Neural crest cell (in vitro differentiated cells): ENCODE measurements at regions not wholly inside any gene's neighbourhood (a gene's known extent, or its start where the extent isn't known, plus 50 kb on each side); places are given as distances from the start of the nearest gene placed in this dataset.
A peak's percentile ranks its signal among the peaks of the same experiment; 100 is the strongest.

ENCODE experiments used
- DNase-seq: peaks from one replicate; pipeline ENCODE4 v3.0.0; 2021; ENCODE audit warnings: low read depth, mixed read lengths, low spot score
- H3K27ac Mint-ChIP-seq: one replicate; pipeline ENCODE4 v1.8.0; 2021; ENCODE audit warnings: mild to moderate bottlenecking, mixed read lengths; ENCODE audit not compliant: unreplicated experiment
- H3K27me3 Mint-ChIP-seq: 2 replicates; pipeline ENCODE4 v1.8.0; 2021; ENCODE audit warnings: low read depth, mild to moderate bottlenecking, mixed read lengths
- H3K36me3 Mint-ChIP-seq: 2 replicates; pipeline ENCODE4 v1.8.0; 2021; ENCODE audit warnings: low read depth, mild to moderate bottlenecking, mixed read lengths
- H3K4me1 Mint-ChIP-seq: 2 replicates; pipeline ENCODE4 v1.8.0; 2021; ENCODE audit warnings: mixed read lengths
- H3K4me3 Mint-ChIP-seq: one replicate; pipeline ENCODE4 v1.8.0; 2021; ENCODE audit warnings: mild to moderate bottlenecking, mixed read lengths
- H3K9me3 Mint-ChIP-seq: 2 replicates; pipeline ENCODE4 v1.8.0; 2021; ENCODE audit warnings: mixed read lengths
- TF ChIP-seq, protein P1 (sequence below): fragments of 200-600 bp; sonication (generic); conservative IDR thresholded peaks from 2 replicates; pipeline ENCODE4 v1.5.0; 2021; ENCODE audit warnings: antibody characterized with exemption, mild to moderate bottlenecking

DNA sequence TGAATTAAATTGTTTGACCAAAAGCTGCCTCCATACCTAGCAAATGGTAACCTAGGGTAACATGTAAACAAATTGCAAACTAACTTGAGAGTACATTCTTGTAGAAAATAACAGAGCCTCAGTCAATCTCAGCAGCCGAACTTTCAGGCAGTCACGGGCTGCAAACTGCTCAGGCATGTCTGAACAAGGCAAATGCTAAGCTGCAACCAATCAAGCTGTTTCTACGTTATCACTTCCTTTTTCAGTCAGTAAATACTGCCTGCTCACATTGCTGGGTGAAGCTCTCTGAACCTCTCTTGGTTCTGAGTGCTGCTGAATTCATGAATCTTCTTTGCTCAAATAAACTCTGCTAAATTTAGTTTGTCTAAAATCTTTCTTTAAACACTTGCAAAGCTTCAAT, 1212.4 kb downstream of the SORCS1 start:
- no peaks in the 10 kb centered on the region for H3K27me3 Mint-ChIP-seq
- H3K4me1 Mint-ChIP-seq = peaks cover 16% of the 10 kb centered on the region
- H3K4me3 Mint-ChIP-seq = no peak overlapping the region
- no peaks in the 10 kb centered on the region for H3K9me3 Mint-ChIP-seq
- H3K36me3 Mint-ChIP-seq = no peaks in the 10 kb centered on the region
- H3K27ac Mint-ChIP-seq = peak overlapping the region; percentile 92
- TF ChIP-seq, protein P1, sequence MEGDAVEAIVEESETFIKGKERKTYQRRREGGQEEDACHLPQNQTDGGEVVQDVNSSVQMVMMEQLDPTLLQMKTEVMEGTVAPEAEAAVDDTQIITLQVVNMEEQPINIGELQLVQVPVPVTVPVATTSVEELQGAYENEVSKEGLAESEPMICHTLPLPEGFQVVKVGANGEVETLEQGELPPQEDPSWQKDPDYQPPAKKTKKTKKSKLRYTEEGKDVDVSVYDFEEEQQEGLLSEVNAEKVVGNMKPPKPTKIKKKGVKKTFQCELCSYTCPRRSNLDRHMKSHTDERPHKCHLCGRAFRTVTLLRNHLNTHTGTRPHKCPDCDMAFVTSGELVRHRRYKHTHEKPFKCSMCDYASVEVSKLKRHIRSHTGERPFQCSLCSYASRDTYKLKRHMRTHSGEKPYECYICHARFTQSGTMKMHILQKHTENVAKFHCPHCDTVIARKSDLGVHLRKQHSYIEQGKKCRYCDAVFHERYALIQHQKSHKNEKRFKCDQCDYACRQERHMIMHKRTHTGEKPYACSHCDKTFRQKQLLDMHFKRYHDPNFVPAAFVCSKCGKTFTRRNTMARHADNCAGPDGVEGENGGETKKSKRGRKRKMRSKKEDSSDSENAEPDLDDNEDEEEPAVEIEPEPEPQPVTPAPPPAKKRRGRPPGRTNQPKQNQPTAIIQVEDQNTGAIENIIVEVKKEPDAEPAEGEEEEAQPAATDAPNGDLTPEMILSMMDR = no peak
- no peak for DNase-seq

- no peak overlapping the region for H3K4me3 Mint-ChIP-seq
- H3K36me3 Mint-ChIP-seq = no peaks in the 10 kb centered on the region
- TF ChIP-seq, protein P1 = peak; percentile 89
- peak; percentile 53 for DNase-seq
- no peaks in the 10 kb centered on the region for H3K9me3 Mint-ChIP-seq
- H3K4me1 Mint-ChIP-seq = peaks cover 16% of the 10 kb centered on the region
- H3K27ac Mint-ChIP-seq = no peak overlapping the region
- no peaks in the 10 kb centered on the region for H3K27me3 Mint-ChIP-seq
Measured at GRCh38 chr10:105950410-105950809, 1214.1 kb downstream of the SORCS1 start.

- TF ChIP-seq, protein P1 = no peak
- Mint-ChIP-seq H3K9me3 (no peaks in the 10 kb centered on the region), H3K36me3 (no peaks in the 10 kb centered on the region), H3K27ac (no peak overlapping the region), H3K4me1 (peaks cover 16% of the 10 kb centered on the region), H3K27me3 (no peaks in the 10 kb centered on the region), H3K4me3 (no peak overlapping the region)
- DNase-seq = no peak
Measured at GRCh38 chr10:105949721-105950120, 1214.8 kb downstream of the SORCS1 start.

GRCh38 chr10:105925045-105925785, 1239.3 kb downstream of the SORCS1 start:
- peaks cover 7% of the 10 kb centered on the region for H3K36me3 Mint-ChIP-seq
- no peaks in the 10 kb centered on the region for H3K27me3 Mint-ChIP-seq
- no peak overlapping the region for H3K4me3 Mint-ChIP-seq
- no peak for DNase-seq
- H3K4me1 Mint-ChIP-seq = no peaks in the 10 kb centered on the region
- peaks cover 20% of the 10 kb centered on the region for H3K9me3 Mint-ChIP-seq
- TF ChIP-seq, protein P1 = no peak
- peak overlapping the region; percentile 57 for H3K27ac Mint-ChIP-seq

DNA sequence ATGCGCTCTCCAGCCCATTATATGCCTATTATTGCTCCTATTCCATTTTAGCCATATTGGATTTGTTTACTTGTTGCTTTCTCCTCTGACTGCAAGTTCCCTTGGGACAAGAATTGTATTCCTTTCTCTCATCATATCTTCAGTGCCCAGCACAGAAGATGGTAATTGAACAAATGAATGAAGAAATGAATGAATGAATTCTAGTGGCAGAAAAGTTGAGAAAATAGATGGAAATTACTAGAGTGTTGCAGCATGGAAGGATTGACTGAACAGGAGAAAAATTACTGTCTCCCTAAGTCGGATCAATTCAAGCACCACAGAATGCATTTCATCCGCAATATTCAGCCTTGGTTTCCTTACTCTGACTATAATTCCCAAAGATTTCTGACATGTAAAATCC, 1243.2 kb downstream of the SORCS1 start:
- no peak overlapping the region for H3K4me3 Mint-ChIP-seq
- H3K27me3 Mint-ChIP-seq = no peaks in the 10 kb centered on the region
- TF ChIP-seq, protein P1 = no peak
- no peak for DNase-seq
- H3K9me3 Mint-ChIP-seq = peaks cover 7% of the 10 kb centered on the region
- H3K36me3 Mint-ChIP-seq = peaks cover 7% of the 10 kb centered on the region
- no peaks in the 10 kb centered on the region for H3K4me1 Mint-ChIP-seq
- H3K27ac Mint-ChIP-seq = no peak overlapping the region
